ENCODE measurements at regions not wholly inside any gene's neighbourhood (a gene's known extent, or its start where the extent isn't known, plus 50 kb on each side); places are given as distances from the start of the nearest gene placed in this dataset.

DNA sequence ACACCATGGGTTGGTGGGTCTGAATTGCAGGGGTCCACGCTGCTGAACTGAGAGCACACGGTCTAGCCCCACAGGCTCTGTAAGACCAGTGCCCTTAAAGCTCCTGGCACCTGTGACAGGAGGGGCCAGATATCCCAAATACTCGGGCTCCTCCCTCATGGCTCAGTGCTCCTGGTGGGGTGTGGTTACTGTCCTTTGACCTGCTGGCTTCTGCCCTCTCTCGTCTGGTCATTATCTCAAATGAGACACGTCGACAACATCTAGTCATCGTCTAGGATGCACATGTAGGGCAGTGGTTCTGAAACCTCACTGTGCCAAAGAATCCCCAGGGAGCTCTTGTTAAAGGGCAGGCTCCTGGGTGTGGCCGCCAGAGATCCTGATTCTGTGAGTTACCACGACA lies 258.4 kb downstream of the LOXHD1 start:
- TF ChIP-seq CTCF (IDR thresholded peaks at IDR 0.05 in 4 of 5, conservative IDR thresholded peaks at IDR 0.05 in 1 of 5) = no peak
- no peak for TF ChIP-seq POLR2A (IDR thresholded peaks at IDR 0.05)
